BLaER1 (cell line): ENCODE measurements at regions not wholly inside any gene's neighbourhood (a gene's known extent, or its start where the extent isn't known, plus 50 kb on each side); places are given as distances from the start of the nearest gene placed in this dataset.

Source experiments
- H3K27ac ChIP-seq: shearing (Covaris generic); formaldehyde crosslinking; 2 replicates; pipeline ENCODE4 v1.8.1; 2022
- H3K27me3 ChIP-seq: shearing (Covaris generic); formaldehyde crosslinking; 2 replicates; pipeline ENCODE4 v1.8.1; 2022
- H3K36me3 ChIP-seq: shearing (Covaris generic); formaldehyde crosslinking; 2 replicates; pipeline ENCODE4 v1.8.1; 2022
- H3K4me1 ChIP-seq: shearing (Covaris generic); formaldehyde crosslinking; 2 replicates; pipeline ENCODE4 v1.8.1; 2022
- H3K4me2 ChIP-seq: shearing (Covaris generic); formaldehyde crosslinking; 2 replicates; pipeline ENCODE4 v1.8.1; 2022
- H3K4me3 ChIP-seq: shearing (Covaris generic); formaldehyde crosslinking; 2 replicates; pipeline ENCODE4 v1.8.1; 2022
- H3K9ac ChIP-seq: shearing (Covaris generic); formaldehyde crosslinking; 2 replicates; pipeline ENCODE4 v1.8.1; 2022
- H3K9me3 ChIP-seq: shearing (Covaris generic); formaldehyde crosslinking; 2 replicates; pipeline ENCODE4 v1.8.1; 2022
- H4K20me1 ChIP-seq: shearing (Covaris generic); formaldehyde crosslinking; 2 replicates; pipeline ENCODE4 v1.8.1; 2022
- Cebpa-rat ChIP-seq: shearing (Covaris generic); IDR thresholded peaks from 2 replicates; pipeline ENCODE4 v1.8.1; 2022

GRCh38 chr12:77349689-77350370 is 284.5 kb upstream of the E2F7 start:
- Histone ChIP-seq H3K9me3 (no peaks in the 10 kb centered on the region), H3K27ac (no peak overlapping the region), H3K4me2 (no peak overlapping the region), H3K27me3 (no peaks in the 10 kb centered on the region), H3K9ac (no peak overlapping the region), H3K36me3 (no peaks in the 10 kb centered on the region), H4K20me1 (no peaks in the 10 kb centered on the region), H3K4me3 (no peak overlapping the region), H3K4me1 (no peaks in the 10 kb centered on the region)
- TF ChIP-seq Cebpa-rat: no peak

DNA sequence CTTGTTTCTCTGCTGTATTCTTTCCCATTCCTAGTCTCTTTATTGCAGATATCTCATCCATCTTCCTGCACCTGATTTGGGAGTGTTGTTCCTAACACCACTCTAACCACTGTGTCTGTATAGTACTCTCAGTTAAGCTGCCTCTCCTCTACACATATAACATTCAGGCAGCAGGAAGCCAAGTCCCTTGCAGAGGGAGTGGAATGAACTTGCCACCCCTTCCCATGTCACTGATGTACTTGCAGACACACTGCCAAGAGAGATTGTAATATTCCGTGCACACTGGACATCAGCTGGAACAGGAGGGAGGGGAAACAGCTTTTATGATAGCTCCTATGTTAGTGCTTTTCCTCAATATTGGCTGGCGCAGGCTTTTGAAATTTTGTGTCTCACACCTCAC is 281.6 kb upstream of the E2F7 start:
- H3K4me3 ChIP-seq: no peak overlapping the region
- H3K4me1 ChIP-seq: no peaks in the 10 kb centered on the region
- H4K20me1 ChIP-seq: no peaks in the 10 kb centered on the region
- H3K27me3 ChIP-seq: no peaks in the 10 kb centered on the region
- H3K9ac ChIP-seq: no peak overlapping the region
- H3K9me3 ChIP-seq: no peaks in the 10 kb centered on the region
- H3K36me3 ChIP-seq: no peaks in the 10 kb centered on the region
- TF ChIP-seq Cebpa-rat: no peak
- no peak overlapping the region for H3K27ac ChIP-seq
- H3K4me2 ChIP-seq: no peak overlapping the region

- no peaks in the 10 kb centered on the region for H3K27me3 ChIP-seq
- H3K9me3 ChIP-seq: no peaks in the 10 kb centered on the region
- H3K27ac ChIP-seq: no peak overlapping the region
- H3K36me3 ChIP-seq: no peaks in the 10 kb centered on the region
- no peaks in the 10 kb centered on the region for H3K4me1 ChIP-seq
- no peak for TF ChIP-seq Cebpa-rat
- H3K4me2 ChIP-seq: no peak overlapping the region
- H4K20me1 ChIP-seq: no peaks in the 10 kb centered on the region
- H3K9ac ChIP-seq: no peak overlapping the region
- H3K4me3 ChIP-seq: no peak overlapping the region
These were observed 280.0 kb upstream of the E2F7 start for GRCh38 chr12:77345336-77345735.

DNA sequence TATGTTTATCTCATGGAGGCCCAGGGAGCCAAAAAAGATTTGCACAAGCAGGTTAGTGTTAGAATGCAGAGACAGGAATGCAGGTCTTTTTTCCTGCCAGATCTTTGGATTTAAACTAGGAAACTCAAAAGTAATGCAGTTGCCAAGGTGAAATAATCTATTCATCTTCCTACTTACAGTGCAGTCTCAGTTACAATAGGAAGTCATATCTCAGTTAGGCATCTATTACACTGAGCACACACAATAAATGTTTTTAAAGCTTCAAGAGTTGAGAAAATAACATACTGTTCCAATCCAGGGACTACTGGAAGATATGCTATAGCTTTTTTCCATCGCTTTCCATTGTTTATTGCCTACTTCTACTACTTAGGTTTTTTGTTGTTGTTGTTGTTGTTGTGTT is 279.3 kb upstream of the E2F7 start:
- no peak for TF ChIP-seq Cebpa-rat
- Histone ChIP-seq H3K4me1 (no peaks in the 10 kb centered on the region), H3K36me3 (no peaks in the 10 kb centered on the region), H3K4me3 (no peak overlapping the region), H4K20me1 (no peaks in the 10 kb centered on the region), H3K27ac (no peak overlapping the region), H3K9me3 (no peaks in the 10 kb centered on the region), H3K4me2 (no peak overlapping the region), H3K27me3 (no peaks in the 10 kb centered on the region), H3K9ac (no peak overlapping the region)

DNA sequence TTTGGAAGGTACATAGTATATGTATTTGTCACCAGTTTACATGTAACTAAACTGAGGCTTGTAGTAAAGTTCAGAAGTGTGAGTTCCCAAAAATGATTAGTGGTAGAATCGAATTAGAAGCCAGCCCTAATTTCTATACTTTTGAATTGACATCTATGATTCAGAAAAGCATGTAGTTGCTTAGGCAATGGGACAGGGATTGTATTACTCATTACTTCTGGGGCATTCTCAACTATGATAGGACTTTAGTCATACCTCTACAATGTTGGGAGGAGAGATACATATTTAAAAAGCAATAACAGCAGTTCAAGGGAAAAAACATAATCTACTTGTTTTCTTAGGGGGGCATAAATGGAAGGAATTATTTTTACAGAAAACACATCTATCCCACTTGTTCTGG is 277.9 kb upstream of the E2F7 start:
- no peak overlapping the region for H3K27ac ChIP-seq
- no peak for TF ChIP-seq Cebpa-rat
- no peaks in the 10 kb centered on the region for H4K20me1 ChIP-seq
- H3K9me3 ChIP-seq: no peaks in the 10 kb centered on the region
- H3K27me3 ChIP-seq: no peaks in the 10 kb centered on the region
- H3K9ac ChIP-seq: no peak overlapping the region
- no peaks in the 10 kb centered on the region for H3K36me3 ChIP-seq
- no peak overlapping the region for H3K4me2 ChIP-seq
- H3K4me1 ChIP-seq: no peaks in the 10 kb centered on the region
- no peak overlapping the region for H3K4me3 ChIP-seq

GRCh38 chr12:77342253-77342652 is 276.9 kb upstream of the E2F7 start:
- Histone ChIP-seq H3K4me1 (no peaks in the 10 kb centered on the region), H3K9me3 (no peaks in the 10 kb centered on the region), H3K9ac (no peak overlapping the region), H3K4me2 (no peak overlapping the region), H3K27ac (no peak overlapping the region), H3K4me3 (no peak overlapping the region), H3K27me3 (no peaks in the 10 kb centered on the region), H3K36me3 (no peaks in the 10 kb centered on the region), H4K20me1 (no peaks in the 10 kb centered on the region)
- TF ChIP-seq Cebpa-rat: no peak

- H3K27ac ChIP-seq: no peak overlapping the region
- no peak overlapping the region for H3K4me3 ChIP-seq
These were observed 274.2 kb upstream of the E2F7 start for GRCh38 chr12:77339610-77340009.

DNA sequence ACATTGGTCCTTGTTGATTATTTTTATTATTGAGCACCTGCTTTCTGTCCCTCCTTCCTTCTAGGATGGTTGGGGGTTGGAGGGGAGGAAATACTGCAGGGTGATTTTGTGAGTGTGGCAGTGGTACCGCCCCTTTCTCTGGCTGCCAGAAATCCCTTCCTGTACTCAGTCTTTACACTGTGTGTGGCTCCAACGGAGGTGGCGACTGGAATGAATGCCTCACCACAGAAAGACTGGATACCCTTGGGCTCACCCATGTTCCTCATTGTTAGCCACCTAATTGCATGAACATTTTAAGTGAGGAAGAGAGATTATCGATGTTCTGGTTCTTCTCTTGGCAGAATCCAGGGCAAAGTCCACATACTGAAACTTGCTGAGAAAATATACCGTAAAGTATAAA is 272.0 kb upstream of the E2F7 start:
- Histone ChIP-seq H3K9ac (no peak overlapping the region), H3K9me3 (no peaks in the 10 kb centered on the region), H4K20me1 (no peaks in the 10 kb centered on the region), H3K4me3 (no peak overlapping the region), H3K36me3 (no peaks in the 10 kb centered on the region), H3K27ac (no peak overlapping the region), H3K27me3 (no peaks in the 10 kb centered on the region), H3K4me2 (no peak overlapping the region), H3K4me1 (no peaks in the 10 kb centered on the region)
- TF ChIP-seq Cebpa-rat: no peak

More at GRCh38 chr12:77339610-77340009, 274.2 kb upstream of the E2F7 start:
- H3K9me3 ChIP-seq: no peaks in the 10 kb centered on the region
- no peaks in the 10 kb centered on the region for H4K20me1 ChIP-seq
- no peak overlapping the region for H3K9ac ChIP-seq
- H3K4me1 ChIP-seq: no peaks in the 10 kb centered on the region
- TF ChIP-seq Cebpa-rat: no peak
- no peaks in the 10 kb centered on the region for H3K27me3 ChIP-seq
- no peak overlapping the region for H3K4me2 ChIP-seq
- H3K36me3 ChIP-seq: no peaks in the 10 kb centered on the region

GRCh38 chr12:77334806-77335205 is 269.4 kb upstream of the E2F7 start:
- Histone ChIP-seq H3K36me3 (no peaks in the 10 kb centered on the region), H3K4me3 (no peak overlapping the region), H3K27me3 (no peaks in the 10 kb centered on the region), H3K9me3 (no peaks in the 10 kb centered on the region), H4K20me1 (no peaks in the 10 kb centered on the region), H3K27ac (no peak overlapping the region), H3K9ac (no peak overlapping the region), H3K4me1 (no peaks in the 10 kb centered on the region), H3K4me2 (no peak overlapping the region)
- TF ChIP-seq Cebpa-rat: no peak

- no peaks in the 10 kb centered on the region for H3K9me3 ChIP-seq
- H4K20me1 ChIP-seq: no peaks in the 10 kb centered on the region
- H3K36me3 ChIP-seq: no peaks in the 10 kb centered on the region
- no peak for TF ChIP-seq Cebpa-rat
- peaks cover 9% of the 10 kb centered on the region; the same call in 1 of the 2 replicates for H3K4me1 ChIP-seq
- no peak overlapping the region for H3K4me3 ChIP-seq
- peaks cover 22% of the 10 kb centered on the region for H3K27me3 ChIP-seq
- no peak overlapping the region for H3K27ac ChIP-seq
- no peak overlapping the region for H3K4me2 ChIP-seq
- H3K9ac ChIP-seq: no peak overlapping the region
These were observed 263.0 kb upstream of the E2F7 start for GRCh38 chr12:77328326-77328725.
